Progenitor cell of endocrine pancreas (in vitro differentiated cells): ENCODE measurements at regions not wholly inside any gene's neighbourhood (a gene's known extent, or its start where the extent isn't known, plus 50 kb on each side); places are given as distances from the start of the nearest gene placed in this dataset.

Experiments
- DNase-seq: peaks from one replicate; pipeline ENCODE4 v3.0.0; 2021; ENCODE audit warnings: low spot score; ENCODE audit not compliant: unreplicated experiment
- H3K27ac Mint-ChIP-seq: 2 replicates; pipeline ENCODE4 v1.8.0; 2021; ENCODE audit warnings: mild to moderate bottlenecking, moderate library complexity, mixed read lengths
- H3K27me3 Mint-ChIP-seq: 2 replicates; pipeline ENCODE4 v1.8.0; 2021; ENCODE audit warnings: mixed read lengths
- H3K36me3 Mint-ChIP-seq: 2 replicates; pipeline ENCODE4 v1.8.0; 2022; ENCODE audit warnings: mixed read lengths; ENCODE audit not compliant: insufficient read depth
- H3K4me1 Mint-ChIP-seq: 2 replicates; pipeline ENCODE4 v1.8.0; 2021; ENCODE audit warnings: low read depth, mixed read lengths
- H3K4me3 Mint-ChIP-seq: 2 replicates; pipeline ENCODE4 v1.8.0; 2021; ENCODE audit warnings: low read depth, mild to moderate bottlenecking, moderate library complexity, mixed read lengths
- H3K9me3 Mint-ChIP-seq: 2 replicates; pipeline ENCODE4 v1.8.0; 2021; ENCODE audit warnings: low read depth, mixed read lengths
- TF ChIP-seq, protein P1 (sequence below): fragments of 200-600 bp; sonication (generic); IDR thresholded peaks from one replicate; pipeline ENCODE4 v1.5.0; 2021; ENCODE audit warnings: antibody characterized with exemption, mild to moderate bottlenecking; ENCODE audit not compliant: unreplicated experiment

DNA sequence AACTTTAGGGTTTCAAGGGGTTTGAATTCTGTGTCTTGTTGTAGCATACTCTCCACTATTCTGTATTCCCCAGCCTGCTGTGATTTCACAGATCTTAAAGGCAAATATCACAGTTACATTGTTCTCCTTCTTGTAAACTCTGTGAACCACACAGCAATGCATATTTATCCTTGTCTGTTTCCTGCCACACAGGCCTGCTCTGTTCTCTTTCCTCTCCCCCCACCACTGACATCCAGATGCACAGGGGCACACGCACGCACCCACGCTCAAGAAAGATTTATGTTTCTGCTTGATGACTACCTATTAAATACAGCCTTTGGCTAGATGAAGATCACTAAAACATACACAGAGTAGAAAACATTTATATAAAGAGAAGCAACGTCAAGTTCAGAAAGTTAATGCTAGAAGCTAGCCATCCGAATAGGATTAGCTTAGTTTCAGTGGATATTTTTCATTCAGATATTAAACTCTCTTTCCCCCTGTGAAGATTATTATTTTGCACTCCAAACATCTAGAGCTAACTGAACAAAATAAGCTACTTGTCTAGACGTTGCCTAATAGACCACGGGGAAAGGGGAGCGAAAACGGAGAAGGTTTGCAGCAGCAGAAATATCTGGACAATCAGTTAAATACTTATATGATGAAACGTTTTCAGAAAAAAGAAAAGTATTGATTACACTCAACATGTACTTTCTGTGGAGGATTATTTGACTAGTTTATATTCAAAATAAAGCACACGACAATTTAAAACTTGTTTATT is 193.1 kb upstream of the SEMA3C start:
- H3K27ac Mint-ChIP-seq, result peak overlapping the region; percentile 87
- H3K36me3 Mint-ChIP-seq, result no peaks in the 10 kb centered on the region
- peaks cover 26% of the 10 kb centered on the region for H3K4me1 Mint-ChIP-seq
- peak overlapping the region; percentile 6 for H3K4me3 Mint-ChIP-seq
- TF ChIP-seq, protein P1, sequence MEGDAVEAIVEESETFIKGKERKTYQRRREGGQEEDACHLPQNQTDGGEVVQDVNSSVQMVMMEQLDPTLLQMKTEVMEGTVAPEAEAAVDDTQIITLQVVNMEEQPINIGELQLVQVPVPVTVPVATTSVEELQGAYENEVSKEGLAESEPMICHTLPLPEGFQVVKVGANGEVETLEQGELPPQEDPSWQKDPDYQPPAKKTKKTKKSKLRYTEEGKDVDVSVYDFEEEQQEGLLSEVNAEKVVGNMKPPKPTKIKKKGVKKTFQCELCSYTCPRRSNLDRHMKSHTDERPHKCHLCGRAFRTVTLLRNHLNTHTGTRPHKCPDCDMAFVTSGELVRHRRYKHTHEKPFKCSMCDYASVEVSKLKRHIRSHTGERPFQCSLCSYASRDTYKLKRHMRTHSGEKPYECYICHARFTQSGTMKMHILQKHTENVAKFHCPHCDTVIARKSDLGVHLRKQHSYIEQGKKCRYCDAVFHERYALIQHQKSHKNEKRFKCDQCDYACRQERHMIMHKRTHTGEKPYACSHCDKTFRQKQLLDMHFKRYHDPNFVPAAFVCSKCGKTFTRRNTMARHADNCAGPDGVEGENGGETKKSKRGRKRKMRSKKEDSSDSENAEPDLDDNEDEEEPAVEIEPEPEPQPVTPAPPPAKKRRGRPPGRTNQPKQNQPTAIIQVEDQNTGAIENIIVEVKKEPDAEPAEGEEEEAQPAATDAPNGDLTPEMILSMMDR, result no peak
- DNase-seq, result no peak
- no peaks in the 10 kb centered on the region for H3K9me3 Mint-ChIP-seq
- no peaks in the 10 kb centered on the region for H3K27me3 Mint-ChIP-seq

DNA sequence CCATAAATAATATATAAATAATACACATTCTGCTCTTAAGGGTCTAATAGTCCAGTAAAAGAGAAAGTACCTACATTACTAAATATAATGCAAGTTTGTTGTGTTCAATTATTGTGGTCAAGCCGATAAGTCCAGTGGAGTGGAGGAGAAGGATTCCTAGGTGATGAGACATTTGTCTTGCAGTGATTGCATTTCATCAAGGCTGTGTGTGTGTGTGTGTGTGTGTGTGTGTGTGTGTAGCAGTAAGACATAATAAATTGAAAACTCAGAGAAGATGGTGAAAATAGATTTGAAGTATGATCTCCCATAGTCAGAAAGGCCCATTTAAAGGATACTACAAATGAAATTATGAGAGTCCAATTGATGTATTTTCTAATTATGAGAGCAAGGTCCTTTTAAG is 192.5 kb upstream of the SEMA3C start:
- TF ChIP-seq, protein P1, result no peak
- no peak for DNase-seq
- H3K36me3 Mint-ChIP-seq, result no peaks in the 10 kb centered on the region
- no peaks in the 10 kb centered on the region for H3K27me3 Mint-ChIP-seq
- peak overlapping the region; percentile 87 for H3K27ac Mint-ChIP-seq
- no peaks in the 10 kb centered on the region for H3K9me3 Mint-ChIP-seq
- H3K4me1 Mint-ChIP-seq, result peaks cover 25% of the 10 kb centered on the region
- H3K4me3 Mint-ChIP-seq, result no peak overlapping the region

DNA sequence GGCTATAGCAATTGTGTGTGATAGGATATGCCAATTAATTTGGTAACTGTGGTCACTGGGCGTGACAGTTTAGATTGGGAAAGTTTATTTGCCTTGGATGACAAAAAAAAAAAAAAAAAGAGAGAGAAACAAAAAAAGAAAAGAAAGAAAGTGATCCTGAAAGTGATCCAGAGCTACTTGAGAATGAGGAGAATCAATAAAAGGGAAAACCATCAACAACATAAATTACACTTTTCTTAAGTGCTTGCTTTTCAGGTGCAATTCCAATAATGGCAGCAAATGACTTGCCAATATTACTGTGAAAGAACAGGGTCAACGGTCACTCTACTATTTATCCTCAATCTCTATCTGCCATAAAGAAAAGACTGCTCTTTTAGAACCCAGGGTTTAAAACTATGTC is 191.8 kb upstream of the SEMA3C start:
- H3K4me1 Mint-ChIP-seq, result peaks cover 25% of the 10 kb centered on the region
- no peaks in the 10 kb centered on the region for H3K27me3 Mint-ChIP-seq
- H3K9me3 Mint-ChIP-seq, result no peaks in the 10 kb centered on the region
- no peak overlapping the region for H3K4me3 Mint-ChIP-seq
- no peak for DNase-seq
- no peaks in the 10 kb centered on the region for H3K36me3 Mint-ChIP-seq
- no peak overlapping the region for H3K27ac Mint-ChIP-seq
- TF ChIP-seq, protein P1, result no peak

DNA sequence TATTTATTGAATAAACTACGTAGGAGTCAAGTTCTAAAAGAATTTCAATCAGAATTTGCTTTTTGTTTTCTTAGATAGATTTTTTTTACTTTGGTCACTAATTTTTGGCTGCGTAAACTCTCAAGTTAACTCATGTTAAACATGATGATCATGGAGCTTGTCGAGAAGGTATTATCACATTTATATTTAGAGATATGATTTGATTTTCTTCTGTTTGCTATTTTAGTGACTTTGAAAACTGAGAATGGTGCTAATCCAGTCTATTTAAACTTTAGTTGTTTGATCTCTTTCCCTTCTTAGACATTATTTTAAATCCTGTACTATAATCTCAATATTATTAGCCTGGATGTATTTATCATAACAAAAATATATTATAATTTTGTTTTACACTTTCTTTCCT is 179.4 kb upstream of the SEMA3C start:
- Mint-ChIP-seq H3K36me3 (no peaks in the 10 kb centered on the region), H3K9me3 (no peaks in the 10 kb centered on the region), H3K4me3 (no peak overlapping the region), H3K4me1 (peaks cover 11% of the 10 kb centered on the region), H3K27me3 (no peaks in the 10 kb centered on the region), H3K27ac (no peak overlapping the region)
- no peak for DNase-seq
- TF ChIP-seq, protein P1, result no peak

DNA sequence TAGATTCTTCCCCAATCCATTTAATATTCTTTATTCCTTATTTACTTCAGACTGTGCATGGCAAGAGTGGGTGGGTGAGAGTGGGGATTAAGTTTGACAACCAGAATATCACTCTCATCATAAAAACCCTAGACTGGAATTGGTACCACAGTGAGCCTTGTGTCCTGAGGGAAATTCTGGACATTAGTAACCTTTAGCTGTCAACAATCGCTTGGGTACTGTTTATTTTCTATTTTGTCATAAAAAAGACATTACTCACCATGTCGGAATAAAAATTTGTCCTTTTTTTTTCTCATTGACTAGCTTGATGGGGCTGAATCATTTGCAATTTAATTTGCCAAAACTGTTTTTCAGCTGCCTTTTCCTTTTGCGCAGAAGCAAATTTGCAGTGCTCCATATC is 176.1 kb upstream of the SEMA3C start:
- DNase-seq, result no peak
- H3K27me3 Mint-ChIP-seq, result no peaks in the 10 kb centered on the region
- TF ChIP-seq, protein P1, result no peak
- peaks cover 11% of the 10 kb centered on the region for H3K4me1 Mint-ChIP-seq
- H3K4me3 Mint-ChIP-seq, result no peak overlapping the region
- H3K9me3 Mint-ChIP-seq, result peaks cover 3% of the 10 kb centered on the region
- H3K36me3 Mint-ChIP-seq, result no peaks in the 10 kb centered on the region
- H3K27ac Mint-ChIP-seq, result no peak overlapping the region
